NCI-H2171 treated with DMSO at 0.1 percent for 48 hours (cell line): ENCODE measurements at regions not wholly inside any gene's neighbourhood (a gene's known extent, or its start where the extent isn't known, plus 50 kb on each side); places are given as distances from the start of the nearest gene placed in this dataset.
"Not testable (repeated sequence)": the region's sequence is repeated elsewhere in the genome, so short reads cannot be mapped to it uniquely, and the experiment has no call there.

Source experiments
- DNase-seq: peaks from one replicate; lab custom pipeline; 2025; lab: John Stamatoyannopoulos, UW

DNA sequence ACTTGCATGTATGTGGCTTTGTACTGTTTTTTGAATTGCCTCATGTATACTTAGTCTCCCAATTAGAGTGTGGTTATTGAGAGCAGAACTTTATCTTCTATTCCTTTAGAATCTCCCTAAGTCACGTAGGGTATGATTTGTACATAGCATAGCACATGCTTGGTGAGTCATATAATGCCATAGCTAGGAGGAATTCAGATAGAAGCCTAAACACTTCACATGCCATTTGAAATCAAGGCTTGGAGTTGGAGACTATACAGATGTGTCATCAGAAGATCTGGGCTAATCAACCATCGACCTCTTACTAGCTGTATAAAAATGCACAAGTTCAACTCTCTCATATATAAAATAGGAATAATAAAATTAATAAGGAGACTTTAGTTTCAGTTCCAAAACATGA, 222.6 kb upstream of the ST6GAL2 start:
- no peak for DNase-seq

DNA sequence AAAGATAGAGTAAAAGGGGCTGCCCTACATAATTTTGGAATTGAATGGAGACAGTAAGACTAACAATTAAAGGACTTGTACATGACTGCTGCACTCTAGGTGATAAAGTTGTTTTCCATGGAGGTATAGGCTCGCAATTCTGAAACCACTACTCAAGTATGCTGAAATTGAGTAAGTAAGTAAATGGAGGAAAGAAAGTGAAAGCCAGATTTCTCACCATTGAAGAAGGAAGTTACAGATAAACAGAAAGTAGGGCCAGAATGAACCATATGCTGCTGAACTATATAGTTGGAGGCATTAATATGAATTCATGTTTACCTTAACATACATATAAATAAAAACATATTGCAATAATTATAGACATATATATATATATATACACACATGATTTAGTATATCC, 225.7 kb upstream of the ST6GAL2 start:
- DNase-seq = no peak

DNA sequence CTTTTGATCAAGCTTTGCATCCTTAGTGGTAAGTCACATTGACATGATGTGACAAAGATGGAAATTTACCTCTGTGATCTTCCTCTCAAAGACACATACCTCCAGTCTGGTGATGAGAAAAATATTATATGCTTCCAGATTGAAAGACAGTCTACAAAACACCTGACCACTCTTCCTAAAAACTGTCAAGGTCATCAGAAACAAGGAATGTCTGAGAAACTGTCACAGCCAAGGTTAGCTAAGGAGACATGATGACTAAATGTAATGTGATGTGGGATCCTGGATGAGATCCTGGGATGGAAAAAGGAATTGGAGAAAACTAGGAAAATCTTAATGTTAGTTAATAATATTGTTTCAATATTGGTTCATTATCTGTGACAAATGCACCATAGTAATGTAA, 226.6 kb upstream of the ST6GAL2 start:
- DNase-seq = no peak

DNA sequence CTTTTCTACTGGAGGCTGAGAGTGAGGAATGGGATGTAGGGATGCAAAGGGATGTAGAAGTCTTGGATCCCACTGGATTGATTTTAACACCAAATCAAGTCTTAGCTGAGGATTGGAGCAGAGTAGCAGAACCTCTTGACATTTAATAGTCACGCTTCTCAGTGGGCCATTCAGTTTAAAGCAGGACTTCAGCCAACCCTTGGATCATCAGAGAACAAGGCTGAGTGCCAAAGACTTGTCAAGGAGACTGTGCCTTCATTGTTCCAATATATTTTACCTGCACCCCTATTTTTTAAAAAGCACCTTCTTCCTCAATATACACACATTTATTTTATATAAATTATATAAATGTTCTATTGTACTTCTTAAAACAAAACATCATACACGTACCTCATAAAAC, 242.4 kb upstream of the ST6GAL2 start:
- no peak for DNase-seq

DNA sequence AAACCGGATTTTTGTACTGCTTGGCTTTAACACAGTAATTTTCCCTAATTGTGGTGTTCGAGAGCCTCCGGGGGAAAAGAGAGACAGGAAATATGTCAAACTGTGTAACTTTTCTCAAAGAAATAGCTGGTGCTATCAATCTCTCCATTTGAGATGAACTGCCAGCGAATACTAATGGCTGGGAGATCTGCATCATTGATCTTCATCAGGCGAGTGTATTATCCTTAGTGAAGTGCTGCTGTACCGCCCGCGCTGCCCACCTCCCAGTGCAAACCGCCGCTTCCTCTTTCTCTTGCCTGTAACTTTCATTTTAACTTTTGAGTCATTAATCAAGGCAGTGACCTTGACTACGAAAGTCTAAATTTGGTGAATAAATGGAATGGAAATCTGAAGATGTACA, 246.1 kb upstream of the ST6GAL2 start:
- no peak for DNase-seq

DNA sequence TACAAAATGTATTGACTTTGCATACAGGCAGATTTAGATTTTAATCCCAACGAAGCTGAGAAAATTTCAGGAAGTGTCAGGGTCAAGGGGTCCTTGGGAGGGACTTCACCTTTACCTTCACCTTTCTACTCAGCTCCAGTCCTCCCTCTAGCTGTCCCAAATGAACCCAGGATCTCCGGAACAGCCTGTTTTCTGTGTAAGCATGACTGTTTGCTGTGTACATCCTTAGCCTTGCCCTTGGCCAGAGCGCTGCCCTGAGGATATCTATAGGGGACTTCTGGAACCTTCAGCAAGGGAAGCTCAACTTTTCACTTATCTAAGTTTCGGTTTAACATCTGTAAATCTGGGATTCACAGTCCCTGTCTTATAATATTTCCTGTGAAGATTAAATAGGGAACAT, 246.8 kb upstream of the ST6GAL2 start:
- DNase-seq = no peak

DNA sequence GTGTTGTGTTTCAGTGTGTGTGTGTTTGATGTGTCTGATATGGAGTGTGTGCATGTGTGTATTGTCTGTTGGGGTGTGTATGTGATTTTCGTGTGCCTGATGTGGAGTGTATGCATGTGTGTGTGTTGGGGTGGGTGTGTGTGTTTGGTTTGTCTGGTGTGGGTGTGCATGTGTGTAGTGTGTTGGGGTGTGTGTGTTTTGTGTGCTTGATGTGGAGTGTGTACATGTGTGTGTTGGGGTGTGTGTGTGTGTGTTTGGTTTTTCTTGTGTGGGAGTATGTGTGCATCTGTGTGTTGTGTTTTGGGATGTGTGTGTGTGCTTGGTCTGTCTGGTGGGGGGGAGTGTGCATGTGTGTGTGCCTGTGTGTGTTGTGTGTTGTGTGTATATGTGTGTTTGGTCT, 247.4 kb upstream of the ST6GAL2 start:
- no peak for DNase-seq

DNA sequence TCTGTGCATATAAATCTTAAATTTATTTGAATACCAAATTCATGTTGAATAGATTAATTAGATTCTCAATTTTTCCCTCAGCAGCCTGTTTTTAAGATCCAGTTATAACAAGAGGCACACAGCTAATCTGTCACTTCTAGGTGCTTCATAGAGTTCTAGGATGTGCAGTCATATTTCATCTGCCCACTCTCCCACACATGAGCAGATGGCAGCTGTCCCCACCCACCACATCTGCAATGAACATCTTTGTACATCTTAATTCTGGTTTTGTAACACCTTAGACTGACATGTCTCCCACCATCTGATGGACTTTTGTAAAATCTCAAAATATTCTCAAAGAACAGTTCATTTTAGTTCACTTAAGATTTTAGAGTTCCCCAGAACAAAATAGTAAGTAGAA, 250.8 kb upstream of the ST6GAL2 start:
- peak; percentile 64 for DNase-seq

DNA sequence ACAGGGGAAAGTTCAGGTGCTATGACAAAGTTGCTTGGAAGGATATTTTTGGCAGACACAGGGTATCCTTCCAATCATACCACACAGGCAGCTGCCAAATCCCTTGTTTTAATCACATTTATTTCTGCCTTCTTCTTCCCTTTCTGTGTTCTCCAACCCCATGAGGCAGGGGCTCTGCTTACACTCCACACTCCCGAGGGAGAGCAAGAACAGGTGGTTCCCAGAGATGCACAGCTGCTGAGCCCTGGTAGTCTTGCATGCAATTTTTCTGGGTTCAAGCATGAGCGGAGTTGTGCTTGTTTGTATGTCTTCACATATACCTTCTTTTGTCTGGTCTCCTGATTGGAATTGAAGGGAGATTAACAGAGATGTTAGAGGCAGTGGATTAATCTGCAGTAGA, 251.7 kb upstream of the ST6GAL2 start:
- DNase-seq = peak; percentile 98

DNA sequence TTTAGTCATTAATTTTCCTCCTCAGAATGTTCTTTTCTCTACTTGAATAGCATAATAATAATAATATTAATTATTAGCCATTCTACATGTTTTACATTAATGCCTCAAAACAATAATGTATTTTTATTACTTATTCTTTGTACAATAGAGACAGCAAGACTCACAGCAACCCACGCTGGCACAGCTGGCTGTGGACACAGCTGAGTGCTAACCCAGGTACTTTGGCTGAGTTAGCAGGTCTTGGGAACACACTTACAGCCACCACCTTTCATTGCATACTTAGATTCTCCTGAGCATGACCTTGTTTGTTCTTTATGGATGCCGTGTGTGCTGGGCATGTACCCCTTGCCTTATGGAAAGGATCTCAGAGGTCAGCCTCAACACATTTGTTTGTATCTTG, 260.2 kb upstream of the ST6GAL2 start:
- DNase-seq = no peak

DNA sequence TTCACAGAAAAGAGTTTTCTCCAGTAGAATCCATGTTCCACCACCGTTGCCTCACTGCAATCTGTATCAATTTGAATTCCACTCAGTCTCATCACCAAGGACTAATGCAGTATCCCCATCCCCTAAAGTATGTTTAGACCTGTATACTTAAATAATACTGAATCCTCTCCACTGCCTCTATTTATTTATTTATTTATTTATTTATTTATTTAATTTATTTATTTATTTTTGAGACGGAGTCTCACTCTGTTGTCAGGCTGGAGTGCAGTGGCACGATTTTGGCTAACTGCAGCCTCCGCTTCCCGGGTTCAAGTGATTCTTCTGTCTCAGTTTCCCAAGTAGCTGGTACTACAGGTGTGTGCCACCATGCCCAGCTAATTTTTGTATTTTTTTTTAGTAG, 260.7 kb upstream of the ST6GAL2 start:
- DNase-seq = not testable (repeated sequence)

DNA sequence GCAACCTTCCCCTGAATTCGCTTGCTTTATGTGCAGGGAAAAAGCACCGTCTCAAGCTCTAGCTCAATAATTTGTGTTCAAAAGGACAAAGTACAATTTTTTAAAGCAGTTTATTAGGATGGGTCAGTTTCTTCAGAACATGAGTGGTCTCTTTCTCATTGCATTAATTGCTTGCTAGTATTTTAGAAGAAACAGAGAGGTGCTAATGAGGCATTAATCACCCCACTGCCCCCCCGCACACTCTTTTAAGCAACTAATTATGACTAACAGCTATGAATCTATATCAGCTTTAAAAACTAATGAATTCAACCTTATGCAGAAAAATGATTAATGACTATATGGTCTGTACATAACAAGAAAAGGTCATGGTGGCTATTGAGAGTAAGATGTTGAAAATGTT, 262.1 kb upstream of the ST6GAL2 start:
- no peak for DNase-seq

DNA sequence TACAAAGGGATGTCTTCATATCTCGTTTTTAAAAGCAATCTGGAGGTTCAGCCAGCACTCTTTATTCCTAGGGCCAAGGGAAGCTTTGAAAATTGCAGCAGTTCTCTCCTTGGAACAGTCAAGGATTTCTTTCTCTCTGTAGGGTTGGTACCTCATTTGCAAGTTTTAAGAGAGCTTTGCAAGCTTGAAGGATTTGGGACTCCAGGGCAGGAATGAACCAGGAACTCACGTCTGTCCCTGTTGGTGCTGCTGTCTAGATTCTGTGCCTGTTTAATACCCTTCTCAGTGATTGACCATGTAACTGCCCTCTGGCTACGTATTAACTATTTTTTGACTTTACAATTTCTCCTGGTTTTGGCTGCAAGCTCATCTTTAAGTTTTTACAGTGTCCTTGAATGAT, 262.5 kb upstream of the ST6GAL2 start:
- no peak for DNase-seq

DNA sequence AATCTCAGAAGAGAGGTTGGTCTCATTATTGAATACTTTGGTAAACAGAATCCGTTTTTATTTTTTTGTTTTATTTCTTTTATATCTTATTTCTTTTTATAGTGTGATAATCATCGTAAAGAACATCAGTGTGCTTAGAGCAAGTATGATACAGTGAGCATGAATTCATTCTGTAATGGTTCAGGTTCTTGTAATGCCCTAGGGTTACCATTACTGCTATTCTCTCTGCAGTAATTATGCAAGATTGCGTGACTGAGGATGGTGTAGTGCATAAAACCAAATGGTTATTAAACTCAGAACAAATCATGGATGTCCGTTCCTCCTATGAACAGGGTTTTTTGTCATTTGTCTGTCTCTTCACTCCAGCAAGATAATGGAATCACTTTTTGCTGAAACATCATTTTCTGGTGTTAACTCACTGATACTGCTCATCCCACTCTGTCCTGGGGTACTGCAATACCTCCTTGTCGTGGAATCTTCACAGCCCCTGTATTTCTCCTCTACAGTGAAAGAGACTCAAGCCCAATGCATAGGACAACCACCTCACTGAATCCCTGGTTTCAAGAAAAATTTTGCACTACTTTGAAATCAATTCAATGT, 274.8 kb upstream of the ST6GAL2 start:
- DNase-seq = no peak

DNA sequence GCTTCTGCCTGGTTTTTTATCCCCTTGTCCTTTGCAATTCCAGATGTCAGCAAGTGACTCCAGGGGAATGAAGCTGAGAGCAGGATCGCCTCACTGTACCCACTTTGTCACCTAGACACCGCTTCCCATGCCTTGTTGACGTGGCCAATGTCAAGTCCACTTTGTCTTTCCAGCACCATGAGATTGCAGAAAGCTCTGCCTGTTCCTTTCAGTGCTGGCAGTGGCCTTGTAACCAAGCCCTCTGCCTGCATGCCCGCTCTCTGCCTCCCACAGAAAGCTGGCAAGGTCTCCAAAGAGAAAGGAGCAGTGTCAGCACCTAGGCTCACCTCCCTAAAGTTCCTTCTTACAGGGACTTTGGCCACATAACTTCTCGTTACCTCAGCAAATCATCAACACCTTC, 282.2 kb upstream of the ST6GAL2 start:
- no peak for DNase-seq

DNA sequence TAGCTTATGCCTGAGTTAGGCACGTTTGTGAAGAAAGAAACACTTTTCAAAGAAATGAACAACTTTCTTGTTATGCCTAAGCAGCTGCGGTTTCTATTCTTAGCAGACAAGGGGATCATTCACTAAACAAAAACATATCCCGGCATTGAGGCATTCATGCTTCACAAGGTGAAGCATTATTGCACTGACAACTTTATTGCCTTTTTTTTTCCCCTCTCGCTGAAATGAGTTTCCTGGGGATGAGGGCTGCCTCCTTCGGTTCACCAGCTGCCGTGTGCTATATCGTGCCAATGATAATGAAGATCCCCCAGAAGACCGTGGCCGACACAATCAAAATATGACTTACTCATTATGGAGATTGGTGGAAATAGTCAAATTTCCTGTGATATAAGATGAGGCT, 288.2 kb upstream of the ST6GAL2 start:
- no peak for DNase-seq

DNA sequence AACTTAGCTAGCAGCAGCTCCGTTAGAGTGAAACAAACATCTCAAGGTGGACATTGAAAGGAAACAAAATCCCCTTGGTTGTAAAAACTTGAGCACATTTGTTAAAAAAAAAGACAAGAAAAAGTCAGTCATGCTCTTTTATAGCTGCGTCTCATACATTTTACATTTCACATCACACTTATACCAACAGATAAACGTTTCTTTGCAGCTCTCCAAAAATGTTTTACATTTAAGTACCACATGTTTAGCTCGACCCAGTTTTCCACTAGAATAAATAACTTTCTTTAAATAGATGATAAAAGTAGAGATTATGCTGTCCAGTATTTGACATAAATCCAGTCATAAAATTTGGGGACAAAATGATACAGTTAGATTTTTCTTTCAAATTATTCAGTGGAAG, 297.0 kb upstream of the ST6GAL2 start:
- DNase-seq = no peak

DNA sequence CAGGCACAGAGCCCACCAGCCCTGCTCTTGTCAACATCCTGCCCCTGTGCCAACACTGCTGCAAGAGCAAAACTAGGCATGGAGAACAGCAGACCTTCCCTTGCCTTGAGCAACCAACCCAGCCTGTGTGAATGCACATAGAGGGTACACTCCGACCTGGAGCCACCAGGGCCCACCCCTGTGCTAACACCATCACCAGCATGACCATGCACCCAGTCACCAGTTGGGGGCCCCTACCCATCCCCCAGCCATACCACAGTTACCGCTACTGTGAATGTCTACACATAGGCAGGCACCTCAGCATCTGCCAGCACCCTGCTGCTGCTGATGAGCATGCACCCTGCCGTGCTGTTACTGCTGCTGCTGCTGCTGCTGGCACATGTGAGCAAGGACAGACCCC, 301.9 kb upstream of the ST6GAL2 start:
- DNase-seq = no peak

DNA sequence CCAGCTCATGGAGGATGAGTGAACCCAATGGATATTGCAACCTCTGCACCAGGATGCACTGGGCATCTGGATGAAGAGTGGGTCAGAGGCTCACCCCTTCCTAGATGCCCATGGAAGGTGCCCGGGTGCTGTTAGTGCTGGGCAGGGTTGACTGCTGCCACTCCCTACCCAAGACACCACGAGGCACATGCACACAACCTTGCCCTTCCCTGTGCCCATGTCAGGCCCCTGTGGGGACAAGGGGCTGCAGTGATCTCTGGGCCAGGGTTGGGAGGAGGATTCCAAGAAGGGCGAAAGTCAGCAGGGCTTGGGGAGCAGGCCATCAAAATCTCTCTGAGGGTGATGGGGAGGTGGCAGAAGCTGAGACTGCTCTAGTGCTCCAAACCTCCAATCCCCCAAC, 309.7 kb upstream of the ST6GAL2 start:
- no peak for DNase-seq

DNA sequence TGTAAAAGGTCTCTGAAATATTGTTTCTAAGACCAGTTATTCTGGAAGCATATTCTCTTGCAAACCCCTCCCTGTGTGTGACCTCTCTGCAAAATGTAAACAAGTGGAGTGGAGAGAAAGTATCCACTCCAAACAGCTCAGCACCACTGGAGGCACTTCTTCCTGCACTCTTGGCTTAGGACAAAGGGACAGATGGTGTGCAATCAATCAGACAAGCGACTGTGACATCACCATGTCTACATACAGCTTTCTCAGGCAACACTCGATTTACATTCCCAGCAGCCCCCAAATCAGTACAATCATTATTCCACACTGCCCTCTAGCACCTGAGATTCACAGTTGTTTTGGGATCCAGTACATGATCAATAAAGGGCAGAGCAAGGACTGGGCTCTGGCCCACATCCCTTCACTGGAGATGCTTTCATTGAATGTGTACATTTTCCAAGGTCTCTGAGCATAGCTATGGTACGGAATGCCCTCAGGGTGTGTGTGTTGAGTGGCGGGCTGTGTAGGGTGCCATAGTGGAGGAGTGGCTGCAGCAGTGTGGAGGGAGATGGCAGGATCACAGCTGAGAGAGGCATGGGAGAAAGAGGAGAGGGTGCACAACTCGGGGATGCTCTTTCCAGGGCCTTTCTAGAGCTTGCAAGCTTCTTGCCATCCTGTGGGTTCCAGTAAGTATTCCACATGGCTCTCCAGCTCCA, 311.8 kb upstream of the ST6GAL2 start:
- DNase-seq = peak; percentile 95

DNA sequence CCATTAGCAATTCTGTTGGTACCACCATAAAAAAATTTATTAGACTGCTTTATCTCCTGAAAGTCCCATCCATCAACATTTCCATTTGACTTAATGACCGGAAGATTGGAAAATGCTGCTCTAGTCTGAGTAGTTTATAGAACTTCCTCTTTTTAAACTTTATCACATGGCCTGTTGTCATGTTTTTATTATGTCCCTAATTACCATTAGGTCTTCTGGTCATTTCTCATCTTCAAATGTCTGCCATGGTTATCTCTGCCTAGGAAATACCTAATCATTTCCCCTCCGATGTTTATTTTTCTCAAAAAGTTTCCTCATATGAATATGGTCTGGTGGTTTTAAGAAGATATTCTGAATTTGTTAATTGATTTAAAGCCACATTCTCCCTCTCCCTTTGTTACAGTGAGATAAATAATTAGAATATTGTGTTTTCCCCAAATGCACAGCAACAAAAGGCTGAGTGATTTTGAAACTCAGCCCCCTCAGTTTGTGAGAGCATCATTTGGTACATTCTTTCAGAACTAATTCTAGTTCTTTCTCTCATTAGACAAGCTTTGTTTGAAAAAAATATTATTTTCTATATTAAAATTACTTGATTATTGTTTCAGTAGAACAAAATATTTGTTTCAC, 317.1 kb upstream of the ST6GAL2 start:
- DNase-seq = no peak

DNA sequence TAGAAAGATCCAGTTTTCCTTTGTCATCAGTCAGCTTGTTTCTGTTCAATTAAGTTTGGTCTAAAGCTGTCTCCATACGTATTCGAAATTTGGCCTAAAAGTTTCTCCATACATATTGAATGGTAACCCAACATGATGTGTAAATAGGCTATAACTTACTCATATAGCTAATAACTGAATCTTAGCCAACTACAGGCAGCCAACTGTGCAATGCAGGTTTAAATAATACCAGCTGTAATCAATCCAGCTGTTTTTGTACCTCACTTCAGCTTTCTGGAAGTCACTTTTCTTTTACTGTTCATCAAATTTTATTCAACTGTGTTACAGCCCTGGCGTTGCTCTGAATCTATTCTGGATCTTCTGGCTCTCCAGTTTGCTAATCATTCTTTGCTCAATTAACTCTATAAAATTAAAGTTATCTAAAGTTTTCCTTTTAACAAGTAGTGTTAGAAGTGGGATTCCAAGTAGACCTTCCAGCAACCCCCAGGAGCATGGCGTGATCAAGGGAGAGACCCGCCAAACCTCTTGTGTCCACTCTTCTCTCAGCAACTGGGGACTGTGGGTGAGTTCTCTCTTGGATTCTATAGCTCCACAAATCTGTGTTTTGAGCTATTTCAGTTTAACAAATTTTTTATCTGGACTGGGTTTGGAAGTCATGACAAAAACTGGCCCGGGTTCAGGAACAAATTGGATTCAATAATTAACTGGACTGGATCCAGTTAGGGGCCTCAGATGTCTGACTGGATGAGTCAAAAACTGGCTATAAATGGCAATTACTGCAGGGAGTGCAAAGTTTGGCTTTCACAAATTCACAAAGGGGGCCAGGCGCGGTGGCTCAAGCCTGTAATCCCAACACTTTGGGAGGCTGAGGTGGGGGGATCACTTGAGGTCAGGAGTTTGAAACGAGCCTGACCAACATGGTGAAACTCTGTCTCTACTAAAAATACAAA, 329.7 kb upstream of the ST6GAL2 start:
- DNase-seq = no peak

DNA sequence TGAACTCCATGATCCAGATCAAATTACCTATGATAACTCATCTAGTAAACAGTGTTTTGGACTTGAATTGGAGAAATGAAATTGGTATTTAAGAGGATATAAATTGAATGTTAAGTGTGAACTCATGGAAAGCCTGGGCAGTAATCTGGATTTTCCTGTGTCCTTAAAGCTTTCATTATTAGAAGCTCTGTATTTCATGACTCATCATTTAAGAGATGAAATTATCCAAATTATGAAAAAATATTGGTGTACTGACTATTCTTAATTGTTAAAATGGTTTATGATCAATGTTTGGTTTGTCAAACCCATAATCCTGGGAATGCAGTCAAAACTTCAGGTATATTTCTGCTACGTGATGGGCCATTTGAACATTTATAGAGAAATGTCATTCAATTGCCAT, 332.2 kb upstream of the ST6GAL2 start:
- DNase-seq = peak; percentile 17
